ENCODE measurements at regions not wholly inside any gene's neighbourhood (a gene's known extent, or its start where the extent isn't known, plus 50 kb on each side); places are given as distances from the start of the nearest gene placed in this dataset.

DNA sequence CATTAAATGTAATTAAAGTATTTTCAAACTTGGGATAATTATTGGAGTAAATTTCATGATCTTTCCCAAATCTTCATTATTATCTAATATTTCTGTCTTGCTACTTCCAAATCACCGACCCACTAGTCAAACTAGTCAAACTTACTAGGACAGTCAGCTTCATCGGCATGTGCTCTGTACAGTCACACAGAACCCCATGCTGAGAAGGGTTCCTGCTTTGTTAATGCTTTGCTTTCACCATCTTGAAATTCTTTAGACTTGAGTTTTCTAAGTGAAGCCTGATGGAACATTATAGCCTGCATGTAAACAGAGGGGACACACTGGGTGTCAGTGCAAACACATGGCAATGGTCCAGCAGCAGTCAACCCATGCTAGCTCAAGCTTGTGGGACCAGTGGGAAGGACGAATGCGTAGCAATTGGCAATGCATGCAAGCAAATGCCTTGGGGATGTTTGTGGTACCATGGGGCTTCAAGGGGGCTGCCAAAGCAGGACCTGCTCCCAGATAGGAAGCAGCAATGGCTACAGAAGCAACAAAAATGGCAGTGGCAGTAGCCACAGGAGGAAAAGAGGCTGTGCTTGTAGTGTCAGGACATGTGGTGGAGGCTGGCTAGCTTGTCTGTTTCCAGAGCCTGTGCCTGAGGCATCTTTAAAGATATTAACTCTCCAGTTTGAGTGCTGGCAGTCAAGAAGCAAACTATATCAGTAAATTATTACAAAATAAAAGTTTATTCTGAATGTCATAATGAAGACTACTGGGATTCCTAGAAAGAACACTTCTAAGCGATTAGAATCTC lies 441.1 kb upstream of the SEMA3D start:
- TF ChIP-seq, protein P1, sequence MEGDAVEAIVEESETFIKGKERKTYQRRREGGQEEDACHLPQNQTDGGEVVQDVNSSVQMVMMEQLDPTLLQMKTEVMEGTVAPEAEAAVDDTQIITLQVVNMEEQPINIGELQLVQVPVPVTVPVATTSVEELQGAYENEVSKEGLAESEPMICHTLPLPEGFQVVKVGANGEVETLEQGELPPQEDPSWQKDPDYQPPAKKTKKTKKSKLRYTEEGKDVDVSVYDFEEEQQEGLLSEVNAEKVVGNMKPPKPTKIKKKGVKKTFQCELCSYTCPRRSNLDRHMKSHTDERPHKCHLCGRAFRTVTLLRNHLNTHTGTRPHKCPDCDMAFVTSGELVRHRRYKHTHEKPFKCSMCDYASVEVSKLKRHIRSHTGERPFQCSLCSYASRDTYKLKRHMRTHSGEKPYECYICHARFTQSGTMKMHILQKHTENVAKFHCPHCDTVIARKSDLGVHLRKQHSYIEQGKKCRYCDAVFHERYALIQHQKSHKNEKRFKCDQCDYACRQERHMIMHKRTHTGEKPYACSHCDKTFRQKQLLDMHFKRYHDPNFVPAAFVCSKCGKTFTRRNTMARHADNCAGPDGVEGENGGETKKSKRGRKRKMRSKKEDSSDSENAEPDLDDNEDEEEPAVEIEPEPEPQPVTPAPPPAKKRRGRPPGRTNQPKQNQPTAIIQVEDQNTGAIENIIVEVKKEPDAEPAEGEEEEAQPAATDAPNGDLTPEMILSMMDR (IDR thresholded peaks at IDR 0.05; ENCODE audit: borderline replicate concordance, extremely low read depth, low read length, poor library complexity, severe bottlenecking), result no peak
- no peak for TF ChIP-seq EZH2 (IDR thresholded peaks at IDR 0.05; ENCODE audit: borderline replicate concordance, low read depth, low read length, severe bottlenecking)
